ENCODE measurements at regions not wholly inside any gene's neighbourhood (a gene's known extent, or its start where the extent isn't known, plus 50 kb on each side); places are given as distances from the start of the nearest gene placed in this dataset.

- TF ChIP-seq, protein P1, sequence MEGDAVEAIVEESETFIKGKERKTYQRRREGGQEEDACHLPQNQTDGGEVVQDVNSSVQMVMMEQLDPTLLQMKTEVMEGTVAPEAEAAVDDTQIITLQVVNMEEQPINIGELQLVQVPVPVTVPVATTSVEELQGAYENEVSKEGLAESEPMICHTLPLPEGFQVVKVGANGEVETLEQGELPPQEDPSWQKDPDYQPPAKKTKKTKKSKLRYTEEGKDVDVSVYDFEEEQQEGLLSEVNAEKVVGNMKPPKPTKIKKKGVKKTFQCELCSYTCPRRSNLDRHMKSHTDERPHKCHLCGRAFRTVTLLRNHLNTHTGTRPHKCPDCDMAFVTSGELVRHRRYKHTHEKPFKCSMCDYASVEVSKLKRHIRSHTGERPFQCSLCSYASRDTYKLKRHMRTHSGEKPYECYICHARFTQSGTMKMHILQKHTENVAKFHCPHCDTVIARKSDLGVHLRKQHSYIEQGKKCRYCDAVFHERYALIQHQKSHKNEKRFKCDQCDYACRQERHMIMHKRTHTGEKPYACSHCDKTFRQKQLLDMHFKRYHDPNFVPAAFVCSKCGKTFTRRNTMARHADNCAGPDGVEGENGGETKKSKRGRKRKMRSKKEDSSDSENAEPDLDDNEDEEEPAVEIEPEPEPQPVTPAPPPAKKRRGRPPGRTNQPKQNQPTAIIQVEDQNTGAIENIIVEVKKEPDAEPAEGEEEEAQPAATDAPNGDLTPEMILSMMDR (IDR thresholded peaks at IDR 0.05; ENCODE audit: insufficient read depth, low read length, severe bottlenecking) = no peak
- H3K27me3 ChIP-seq (ENCODE audit: control insufficient read depth, insufficient read depth, low read length) = no peaks in the 10 kb centered on the region
- DNase-seq (ENCODE audit: low read depth) (no peak), FAIRE-seq (no peak)
- H3K4me3 ChIP-seq (ENCODE audit: low read depth, low read length) = no peak overlapping the region
- H3K36me3 ChIP-seq (ENCODE audit: control insufficient read depth, insufficient read depth, low read length) = no peaks in the 10 kb centered on the region
Measured at GRCh38 chr14:22463763-22464173, 125.3 kb downstream of the DAD1 start.

DNA sequence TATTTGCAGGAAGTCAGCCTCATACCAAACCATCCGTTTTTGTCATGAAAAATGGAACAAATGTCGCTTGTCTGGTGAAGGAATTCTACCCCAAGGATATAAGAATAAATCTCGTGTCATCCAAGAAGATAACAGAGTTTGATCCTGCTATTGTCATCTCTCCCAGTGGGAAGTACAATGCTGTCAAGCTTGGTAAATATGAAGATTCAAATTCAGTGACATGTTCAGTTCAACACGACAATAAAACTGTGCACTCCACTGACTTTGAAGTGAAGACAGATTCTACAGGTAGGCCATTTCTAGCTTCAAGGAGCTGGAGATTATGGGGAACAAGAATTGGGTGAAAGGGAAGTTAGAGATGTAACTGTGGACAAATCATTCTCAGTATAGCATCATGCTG is 126.1 kb downstream of the DAD1 start:
- no peaks in the 10 kb centered on the region for H3K36me3 ChIP-seq (ENCODE audit: control insufficient read depth, insufficient read depth, low read length)
- no peaks in the 10 kb centered on the region for H3K27me3 ChIP-seq (ENCODE audit: control insufficient read depth, insufficient read depth, low read length)
- no peak for DNase-seq (ENCODE audit: low read depth)
- H3K4me3 ChIP-seq (ENCODE audit: low read depth, low read length) = no peak overlapping the region
- FAIRE-seq = no peak
- TF ChIP-seq, protein P1 (IDR thresholded peaks at IDR 0.05; ENCODE audit: insufficient read depth, low read length, severe bottlenecking) = no peak

- peaks cover under 1% of the 10 kb centered on the region for H3K27me3 ChIP-seq (ENCODE audit: control insufficient read depth, insufficient read depth, low read length)
Measured at GRCh38 chr14:22460461-22461195, 128.4 kb downstream of the DAD1 start.

DNA sequence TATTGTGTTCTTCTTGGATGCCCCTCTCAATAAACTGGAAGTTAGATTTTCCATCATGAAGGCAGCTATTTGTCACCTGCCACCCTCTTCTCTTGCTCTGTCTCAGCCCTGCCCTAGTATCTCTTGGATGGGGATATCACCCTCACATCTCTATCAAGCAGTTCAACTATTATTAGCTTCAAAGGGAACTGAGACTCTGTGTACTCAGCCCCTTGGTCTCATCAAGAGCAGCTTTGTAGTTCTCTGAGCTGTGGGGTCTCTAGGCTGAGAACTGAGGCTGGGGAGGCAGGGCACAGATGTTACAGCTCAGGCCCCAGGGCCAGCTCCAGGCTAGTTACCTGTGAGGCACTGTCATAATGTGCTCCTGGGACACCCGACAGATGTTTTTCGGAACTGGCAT is 130.3 kb downstream of the DAD1 start:
- TF ChIP-seq, protein P1 (IDR thresholded peaks at IDR 0.05; ENCODE audit: insufficient read depth, low read length, severe bottlenecking) = no peak
- H3K4me3 ChIP-seq (ENCODE audit: low read depth, low read length) = no peak overlapping the region
- DNase-seq (ENCODE audit: low read depth) = no peak
- no peaks in the 10 kb centered on the region for H3K36me3 ChIP-seq (ENCODE audit: control insufficient read depth, insufficient read depth, low read length)
- peaks cover 3% of the 10 kb centered on the region for H3K27me3 ChIP-seq (ENCODE audit: control insufficient read depth, insufficient read depth, low read length)
- FAIRE-seq = no peak

More at GRCh38 chr14:22460461-22461195, 128.4 kb downstream of the DAD1 start:
- DNase-seq (ENCODE audit: low read depth) (peak; percentile 20), FAIRE-seq (no peak)
- Histone ChIP-seq H3K4me3 (ENCODE audit: low read depth, low read length) (no peak overlapping the region), H3K36me3 (ENCODE audit: control insufficient read depth, insufficient read depth, low read length) (no peaks in the 10 kb centered on the region)
- TF ChIP-seq, protein P1 (IDR thresholded peaks at IDR 0.05; ENCODE audit: insufficient read depth, low read length, severe bottlenecking) = no peak

GRCh38 chr14:22456998-22457594 is 131.9 kb downstream of the DAD1 start:
- FAIRE-seq = no peak
- no peak overlapping the region for H3K4me3 ChIP-seq (ENCODE audit: low read depth, low read length)
- TF ChIP-seq, protein P1 (IDR thresholded peaks at IDR 0.05; ENCODE audit: insufficient read depth, low read length, severe bottlenecking) = no peak
- no peaks in the 10 kb centered on the region for H3K36me3 ChIP-seq (ENCODE audit: control insufficient read depth, insufficient read depth, low read length)
- H3K27me3 ChIP-seq (ENCODE audit: control insufficient read depth, insufficient read depth, low read length) = peaks cover 5% of the 10 kb centered on the region
- DNase-seq (ENCODE audit: low read depth) = no peak
